NCI-H2196 treated with DMSO at 0.1 percent for 48 hours (cell line): ENCODE measurements at regions not wholly inside any gene's neighbourhood (a gene's known extent, or its start where the extent isn't known, plus 50 kb on each side); places are given as distances from the start of the nearest gene placed in this dataset.

Source experiments
- DNase-seq: peaks from one replicate; lab custom pipeline; 2025; ENCODE audit not compliant: unreplicated experiment; lab: John Stamatoyannopoulos, UW

DNA sequence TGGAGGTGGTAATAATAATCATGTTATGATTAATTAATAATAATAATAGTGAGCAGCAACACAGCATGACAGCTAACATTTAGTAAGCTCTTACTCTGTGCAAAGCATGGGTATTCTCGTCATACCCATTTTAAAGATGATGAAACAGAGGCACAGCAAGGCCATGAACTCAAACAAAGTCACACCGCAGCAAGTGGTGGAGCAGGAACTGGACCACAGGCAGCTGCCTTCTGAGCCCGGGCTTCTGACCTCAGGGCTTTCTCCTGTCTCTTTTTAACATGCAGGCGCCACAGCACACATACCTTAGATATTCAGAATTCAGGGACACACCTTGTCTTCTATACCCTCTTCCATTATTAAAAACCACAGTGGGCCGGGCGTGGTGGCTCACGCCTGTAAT is 50.7 kb upstream of the SPATA12 start:
- DNase-seq = no peak

DNA sequence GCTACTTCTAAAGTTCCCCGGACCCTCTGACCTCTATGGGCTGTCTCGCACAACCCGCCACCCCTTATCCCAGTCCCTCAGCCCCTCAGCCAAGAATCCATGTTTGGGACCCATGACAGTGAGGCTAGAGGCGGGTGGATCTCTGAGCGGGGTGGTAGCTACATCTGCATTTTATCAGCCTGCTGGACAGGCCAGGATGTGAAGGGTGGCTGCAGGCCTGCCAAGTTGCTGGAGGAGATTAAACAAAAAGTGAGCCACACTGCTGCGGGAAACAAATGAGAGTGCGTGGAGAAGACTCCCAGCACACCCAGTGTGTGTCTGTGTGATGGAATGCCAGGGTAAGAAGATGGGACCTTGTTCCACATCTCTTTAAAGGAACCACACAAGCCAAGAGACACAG is 51.1 kb upstream of the SPATA12 start:
- DNase-seq = no peak

DNA sequence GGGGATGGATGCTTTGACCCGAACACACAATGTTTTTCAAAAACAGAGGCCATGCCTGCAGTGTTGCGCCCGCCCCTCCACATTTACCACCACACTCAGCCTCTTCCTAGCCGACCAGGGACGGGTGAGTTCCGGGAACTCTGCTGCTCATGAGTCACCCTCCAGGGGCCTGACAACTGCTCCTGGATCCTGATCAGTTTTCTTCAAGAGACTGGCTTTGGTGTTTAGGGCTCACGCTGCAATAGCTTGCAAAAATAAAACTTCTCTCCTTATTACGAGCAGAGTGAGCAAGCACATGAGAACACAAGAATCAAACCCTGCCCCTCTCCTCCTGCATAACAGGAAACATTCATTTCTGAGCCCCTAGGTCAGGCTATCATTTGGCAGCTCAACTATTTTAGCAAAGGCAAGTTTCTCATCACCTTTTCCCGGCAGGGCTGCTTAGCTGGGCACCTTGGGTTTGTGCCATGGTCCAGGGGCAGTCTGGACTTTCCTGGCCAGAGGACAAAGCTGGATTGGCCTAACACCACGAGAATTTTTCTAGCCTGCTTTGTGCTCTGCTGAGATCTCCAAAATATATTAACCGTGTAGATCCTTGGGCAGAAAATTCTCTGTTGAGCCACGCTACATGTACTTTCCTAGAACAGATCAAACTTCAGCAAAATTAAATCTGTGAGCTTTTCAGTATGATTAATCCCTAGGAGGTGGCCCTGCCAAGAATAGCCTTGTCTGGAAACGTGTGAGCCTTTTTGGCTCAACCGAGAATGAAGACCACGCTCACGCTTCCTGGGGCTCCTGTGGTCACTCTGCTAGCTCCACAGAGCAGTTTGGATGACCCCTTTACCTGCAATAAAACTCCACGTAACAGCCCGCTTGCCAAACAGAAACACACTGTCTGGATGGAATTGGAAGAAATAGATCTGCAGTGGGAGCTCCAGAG is 52.7 kb upstream of the SPATA12 start:
- no peak for DNase-seq

DNA sequence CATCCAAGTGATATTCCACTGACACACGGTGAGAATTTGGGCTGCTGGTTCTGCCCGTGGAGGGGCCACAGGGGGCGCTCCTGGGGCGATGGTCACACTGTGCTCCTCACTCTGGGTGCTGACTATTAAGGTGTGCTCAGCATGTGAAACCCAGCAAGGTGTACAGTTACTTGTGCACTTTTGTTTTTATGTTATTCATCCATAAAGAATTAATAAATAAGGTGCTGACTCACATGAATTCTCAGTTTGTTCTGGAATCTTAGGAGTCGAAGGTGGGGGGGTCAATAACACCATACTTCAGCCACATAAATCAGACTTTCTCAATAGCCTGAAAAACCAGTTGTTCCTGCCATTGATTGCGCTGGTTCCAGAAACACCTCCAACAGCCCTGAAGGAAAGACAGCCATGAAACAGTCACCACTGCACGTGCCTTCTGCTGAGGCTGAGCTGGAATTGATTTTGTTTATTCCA is 53.5 kb upstream of the SPATA12 start:
- DNase-seq = no peak

DNA sequence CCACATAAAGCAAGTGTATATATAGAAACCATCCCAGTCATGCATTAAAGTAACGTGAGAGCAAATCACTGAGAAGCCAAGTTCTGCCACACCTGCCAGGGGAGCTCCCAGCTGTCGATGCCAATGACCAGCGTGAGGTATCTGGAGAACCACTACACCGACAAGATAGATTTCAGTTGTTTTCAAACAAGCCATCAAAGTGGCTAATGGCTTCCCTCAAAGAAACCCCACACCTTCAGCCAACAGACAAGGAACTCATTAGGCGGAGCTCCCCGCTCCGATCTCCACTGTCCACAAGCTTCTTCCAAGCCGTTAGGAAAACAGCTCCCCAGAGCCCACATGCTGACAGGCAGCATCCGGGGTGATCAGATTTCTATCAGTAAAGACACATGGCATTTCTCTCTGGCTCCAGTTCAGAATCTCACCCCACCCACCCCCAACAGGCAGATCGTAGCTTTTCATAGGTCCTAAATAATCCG is 54.2 kb upstream of the SPATA12 start:
- DNase-seq = peak; percentile 28

DNA sequence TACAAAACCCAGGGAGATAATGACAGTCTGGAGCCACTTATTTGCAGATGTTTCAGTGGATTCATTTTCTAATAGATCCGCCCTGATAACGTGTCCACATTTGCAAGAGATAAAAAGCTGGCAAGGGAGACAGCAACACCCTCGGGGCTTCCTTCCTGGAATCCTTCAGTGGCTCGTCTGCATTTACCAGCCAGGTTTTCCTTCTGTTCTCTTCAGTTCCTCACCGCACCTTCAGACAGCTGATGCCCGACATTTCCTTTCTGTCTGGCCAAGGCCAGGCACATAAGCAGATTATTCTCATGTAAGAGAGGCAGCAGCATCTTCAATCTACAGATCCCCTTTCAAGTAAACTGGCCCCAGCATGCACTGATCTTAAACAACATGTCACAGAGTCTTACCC is 56.2 kb upstream of the SPATA12 start:
- no peak for DNase-seq

DNA sequence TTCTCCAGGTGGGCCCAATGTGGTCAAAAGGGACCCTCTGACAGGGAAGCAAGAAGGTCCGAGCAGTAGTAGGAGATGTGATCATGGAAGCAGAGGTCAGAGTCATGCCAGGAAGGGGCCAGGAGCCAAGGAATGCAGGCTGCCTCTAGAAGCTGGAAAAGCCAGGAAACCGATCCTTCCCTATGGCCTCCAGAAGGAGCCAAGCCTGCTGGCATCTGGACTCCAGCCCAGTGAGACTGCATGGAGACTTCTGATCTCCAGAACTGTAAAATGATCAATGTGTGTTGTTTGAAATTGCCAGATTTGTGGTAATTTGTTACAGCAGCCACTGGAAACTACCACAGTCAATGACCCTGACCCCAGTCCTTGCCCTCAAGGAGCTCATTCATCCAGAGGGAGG is 56.8 kb upstream of the SPATA12 start:
- DNase-seq = no peak

DNA sequence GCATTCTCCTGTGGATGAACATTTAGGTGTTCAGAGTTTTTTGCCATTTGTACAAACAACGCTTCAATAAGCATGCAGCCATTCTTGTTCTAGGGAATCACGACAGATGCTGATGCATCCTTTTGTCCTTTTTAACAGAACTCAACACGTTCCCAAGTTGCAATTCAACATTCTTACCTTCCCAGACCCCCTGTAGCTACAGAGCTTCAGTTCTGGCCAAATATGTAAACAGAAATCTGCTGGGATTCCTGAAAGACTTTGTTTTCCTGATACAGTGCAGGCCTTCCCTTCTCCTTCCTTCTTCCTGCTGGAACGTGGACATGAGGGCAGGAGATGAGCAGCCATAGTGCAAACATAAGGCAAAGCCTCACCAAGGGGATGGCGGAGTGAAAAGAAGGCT is 59.1 kb upstream of the SPATA12 start:
- no peak for DNase-seq

DNA sequence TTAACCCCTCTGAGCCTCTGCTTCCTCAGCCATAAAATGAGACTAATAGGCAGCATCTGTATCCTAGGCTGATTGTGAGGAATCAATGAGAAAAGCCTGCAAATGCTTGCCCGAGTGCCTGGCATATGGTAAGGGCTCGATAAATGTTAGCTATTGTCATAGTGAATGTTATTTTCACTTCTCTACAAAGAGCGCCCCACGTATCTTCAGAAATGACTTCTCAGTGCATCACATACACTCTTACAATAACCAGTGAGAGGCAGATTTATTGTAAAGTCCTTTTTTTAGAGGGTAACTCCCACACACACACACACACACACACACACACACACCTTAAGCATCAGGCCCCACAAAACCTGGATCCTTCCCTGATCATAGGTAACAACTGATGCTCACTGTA is 60.5 kb upstream of the SPATA12 start:
- DNase-seq = no peak

DNA sequence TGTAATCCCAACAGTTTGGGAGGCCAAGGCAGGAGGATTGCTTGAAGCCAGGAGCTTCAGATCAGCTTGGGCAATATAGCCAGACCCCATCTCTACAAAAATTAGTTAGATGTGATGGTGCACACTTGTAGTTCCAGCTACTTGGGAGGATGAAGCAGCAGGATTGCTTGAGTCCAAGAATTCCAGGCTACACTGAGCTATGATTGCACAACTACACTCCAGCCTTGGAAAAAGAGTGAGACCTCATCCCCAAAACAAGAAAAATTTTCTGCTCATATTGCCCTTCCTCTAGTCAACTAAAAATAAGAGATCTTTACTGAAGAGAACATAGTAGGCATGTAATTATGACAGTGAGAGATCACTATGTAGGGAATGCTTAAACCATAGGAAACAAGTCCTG is 60.9 kb upstream of the SPATA12 start:
- no peak for DNase-seq

DNA sequence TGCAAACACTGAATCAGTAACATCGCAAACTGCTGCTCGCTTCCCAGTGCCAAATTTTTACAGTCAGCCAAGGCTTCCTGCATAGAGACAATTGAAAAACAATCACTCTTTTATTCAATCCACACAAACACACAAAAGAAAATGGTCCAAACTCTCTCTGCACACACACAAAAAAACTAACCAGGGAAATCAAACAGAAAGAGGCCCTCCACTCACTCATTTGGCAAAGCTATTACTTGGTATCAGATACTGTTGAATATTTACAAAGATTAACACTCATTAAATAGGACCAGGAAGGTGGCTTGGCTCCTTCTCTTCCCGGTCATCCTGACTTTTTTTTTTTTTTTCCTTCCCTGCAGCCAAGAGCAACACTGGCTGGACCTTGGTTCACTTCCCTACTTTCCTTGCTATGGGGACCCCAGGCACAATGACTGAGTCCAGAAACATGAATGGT is 62.4 kb upstream of the SPATA12 start:
- DNase-seq = no peak

DNA sequence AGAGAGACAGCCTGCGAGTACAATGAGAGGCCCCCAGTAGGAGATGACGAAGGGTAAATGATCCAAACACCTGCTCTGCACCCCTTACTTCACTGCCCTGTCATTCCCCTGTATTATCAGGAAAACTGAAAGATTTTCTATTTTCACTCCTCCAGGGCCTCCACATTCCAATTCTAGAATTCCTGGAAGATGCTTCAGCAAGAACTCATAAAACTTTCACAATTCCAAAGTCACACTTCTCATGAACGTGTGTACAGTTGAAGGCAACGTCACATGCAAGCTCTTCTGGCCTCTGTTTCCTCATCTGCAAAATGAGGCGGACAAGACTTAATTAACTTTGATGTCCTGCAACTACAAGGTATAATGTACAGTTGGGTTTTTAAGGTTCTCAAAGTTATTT is 62.8 kb upstream of the SPATA12 start:
- no peak for DNase-seq

DNA sequence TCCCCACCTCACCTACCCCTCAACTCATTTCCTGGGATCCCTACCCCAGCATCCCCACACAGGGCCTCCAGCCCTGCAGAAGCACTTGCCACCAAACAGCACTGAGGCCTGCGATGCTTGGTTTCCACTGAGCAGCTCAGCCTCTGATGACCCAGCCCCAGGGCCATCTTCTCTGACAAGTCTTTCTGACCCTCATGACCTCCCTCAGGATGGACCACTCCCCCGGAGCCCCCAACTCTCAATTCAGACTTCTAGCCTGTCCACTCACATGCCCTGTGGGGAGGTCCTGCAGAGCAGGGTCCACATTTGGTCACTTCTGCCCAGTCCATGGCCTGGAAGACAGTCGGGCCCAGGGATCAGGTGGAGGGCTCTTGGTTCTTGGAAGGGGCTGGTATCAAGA is 63.4 kb upstream of the SPATA12 start:
- DNase-seq = no peak

DNA sequence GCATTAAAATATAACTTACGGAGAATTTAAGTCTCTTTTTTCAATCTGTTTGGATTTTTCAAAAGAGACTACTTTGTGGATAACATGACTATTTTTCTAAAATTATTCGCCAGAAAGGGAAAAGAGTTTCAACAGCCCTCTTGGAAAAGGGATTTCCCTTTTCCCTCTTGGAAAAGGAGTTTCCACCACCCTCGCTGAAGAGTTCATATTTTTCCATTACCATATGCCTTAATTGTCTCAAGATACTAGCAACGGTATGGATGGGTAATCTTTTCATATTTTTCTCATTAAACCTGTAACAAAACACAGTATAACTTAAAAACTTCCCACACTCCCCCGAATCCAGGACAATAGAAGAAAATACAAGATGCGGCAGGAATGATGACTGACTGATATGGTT is 66.1 kb upstream of the SPATA12 start:
- no peak for DNase-seq

DNA sequence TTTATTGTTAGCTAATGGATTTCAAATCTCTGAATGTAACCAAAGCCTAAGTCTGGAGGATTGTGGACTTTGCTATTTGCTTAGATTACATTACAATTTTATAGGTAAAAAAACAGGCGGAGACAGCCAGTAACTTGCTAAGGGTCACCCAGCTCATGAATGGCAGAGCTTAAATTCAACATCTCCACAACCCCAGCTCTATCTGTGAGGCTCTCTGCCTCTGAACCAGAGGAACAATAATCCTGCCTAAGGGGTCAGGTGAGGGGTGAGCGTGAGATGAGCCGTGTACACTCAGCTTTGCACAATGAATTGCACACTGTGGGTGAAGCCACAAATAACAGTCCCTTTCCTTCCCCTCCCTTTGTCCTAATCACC is 69.8 kb upstream of the SPATA12 start:
- no peak for DNase-seq

DNA sequence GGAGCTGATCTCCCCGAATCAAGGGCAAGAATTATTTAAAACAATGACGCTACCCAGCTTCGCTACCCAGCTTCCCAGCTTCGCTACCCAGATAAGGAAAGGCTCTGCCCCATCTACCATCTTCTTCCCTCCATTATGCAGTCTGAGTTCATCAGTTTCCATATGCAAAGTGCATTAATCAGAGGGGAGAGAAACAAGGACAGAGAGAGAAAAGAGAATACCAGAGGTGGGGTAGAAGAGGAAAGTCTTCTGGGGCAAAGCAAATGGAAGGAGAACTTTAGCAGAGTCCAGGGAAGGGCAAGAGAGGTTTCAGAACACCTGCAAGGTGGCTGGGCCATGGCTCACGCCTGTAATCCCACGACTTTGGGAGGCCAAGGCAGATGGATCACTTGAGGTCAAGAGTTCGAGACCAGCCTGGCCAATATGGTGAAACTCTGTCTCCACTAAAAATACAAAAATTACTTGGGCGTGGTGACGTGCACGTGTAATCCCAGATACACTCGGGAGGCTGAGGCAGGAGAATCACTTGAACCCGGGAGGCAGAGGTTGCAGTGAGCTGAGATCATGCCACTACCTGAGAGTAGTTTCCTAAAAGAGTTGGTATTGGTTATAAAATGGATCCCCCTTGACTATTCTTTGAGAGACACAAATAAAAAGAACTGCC is 70.4 kb upstream of the SPATA12 start:
- DNase-seq = no peak

DNA sequence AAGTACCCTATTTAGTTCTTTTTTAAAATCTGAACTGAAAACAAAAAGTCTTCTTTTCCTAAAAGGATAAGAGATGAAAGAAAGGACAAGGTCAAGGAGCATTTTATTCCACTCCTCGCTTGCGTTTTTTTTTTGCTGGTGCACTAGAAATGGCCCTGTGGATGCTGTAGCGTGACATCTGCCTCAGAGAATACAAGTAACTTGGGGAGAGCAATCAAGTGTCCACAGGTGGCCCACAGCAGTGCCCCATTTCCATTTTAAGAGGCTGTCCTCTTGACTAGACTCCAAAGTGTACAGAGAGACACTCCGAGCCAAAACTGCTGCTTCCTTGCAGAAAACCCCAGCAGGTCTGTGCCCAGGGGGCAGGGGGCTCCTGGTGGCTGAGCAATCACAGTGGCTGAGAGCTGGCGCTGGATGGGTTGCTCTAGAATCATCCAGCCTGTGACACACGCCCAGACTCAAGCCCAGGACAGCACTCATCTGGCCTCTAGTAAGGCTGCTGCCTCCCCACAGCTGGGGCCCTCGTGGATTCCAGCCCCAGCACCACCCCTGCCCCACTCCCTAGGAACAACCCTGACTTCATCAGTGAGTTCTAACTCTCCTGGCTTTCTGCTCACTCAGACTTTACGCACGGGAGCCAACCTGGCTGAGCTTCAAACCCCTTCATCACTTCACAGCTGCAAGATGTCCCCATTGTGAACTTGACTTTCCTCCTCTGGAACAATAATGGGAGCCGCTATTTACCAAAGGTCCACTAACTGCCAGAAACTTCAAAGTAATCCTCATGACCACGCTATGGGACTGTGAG is 71.1 kb upstream of the SPATA12 start:
- DNase-seq = no peak

DNA sequence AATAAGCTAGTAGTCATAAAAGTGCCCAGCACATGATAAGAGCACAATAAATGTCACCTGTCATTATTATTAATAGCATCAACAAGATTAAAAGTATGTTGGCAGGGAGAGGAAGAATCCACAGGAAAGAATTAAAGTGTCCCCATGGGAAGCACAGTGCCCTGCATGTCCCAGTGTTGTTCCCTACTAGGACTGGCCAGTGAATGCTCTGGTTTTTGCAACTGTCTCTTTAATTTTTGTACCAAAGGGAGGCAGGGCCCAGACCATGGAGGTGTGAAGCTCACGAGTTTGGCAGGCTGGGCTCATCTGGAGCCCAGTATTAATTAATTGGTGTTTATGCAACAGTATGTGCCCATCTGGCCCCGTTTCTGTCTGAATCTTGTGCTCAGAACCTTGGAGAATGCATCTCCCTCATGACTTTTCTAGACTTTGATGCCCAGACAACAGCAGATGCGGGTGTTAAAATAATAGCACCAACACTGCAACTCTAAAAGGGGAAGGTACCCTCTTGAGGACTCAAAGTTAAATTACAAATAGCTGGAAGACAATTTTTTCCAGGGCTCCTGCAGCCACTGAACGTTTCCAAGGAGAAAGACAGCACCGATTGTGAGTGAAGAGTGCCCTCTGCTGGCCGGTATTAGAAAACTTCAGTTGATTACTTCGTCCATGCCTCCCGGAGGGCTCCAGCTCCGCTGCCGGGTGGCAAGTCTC is 71.9 kb upstream of the SPATA12 start:
- DNase-seq = peak; percentile 35

DNA sequence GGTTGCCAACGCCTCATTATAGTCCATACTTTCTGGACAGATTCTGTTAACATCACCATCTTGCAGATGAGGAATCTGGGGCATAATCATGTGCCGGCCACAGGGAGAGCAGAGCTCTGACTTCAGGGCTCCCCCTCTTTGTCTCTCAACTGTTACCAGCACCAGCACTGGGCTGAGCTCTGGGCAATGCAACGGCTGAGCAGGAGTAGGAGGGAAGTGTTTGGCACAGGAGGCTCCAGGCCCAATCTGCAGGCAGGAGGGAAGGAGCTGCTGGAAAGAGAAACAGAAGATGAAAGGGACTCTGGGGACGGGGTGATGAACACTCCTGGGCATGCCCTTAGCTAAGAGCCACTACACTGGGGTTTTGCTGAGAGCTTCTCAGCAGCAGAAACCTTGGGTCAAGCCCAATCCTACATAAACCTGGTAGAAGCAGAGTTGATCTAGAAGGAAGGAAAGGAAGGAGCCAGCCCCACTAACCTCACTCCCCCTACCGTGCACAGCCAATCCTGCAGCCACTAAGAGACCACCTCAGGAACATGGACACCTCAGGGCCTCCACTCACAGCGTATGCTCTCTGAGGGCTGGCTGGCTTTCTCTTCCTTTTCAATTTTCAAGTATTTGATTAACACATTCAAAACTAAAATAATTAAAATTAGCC is 73.1 kb upstream of the SPATA12 start:
- no peak for DNase-seq

DNA sequence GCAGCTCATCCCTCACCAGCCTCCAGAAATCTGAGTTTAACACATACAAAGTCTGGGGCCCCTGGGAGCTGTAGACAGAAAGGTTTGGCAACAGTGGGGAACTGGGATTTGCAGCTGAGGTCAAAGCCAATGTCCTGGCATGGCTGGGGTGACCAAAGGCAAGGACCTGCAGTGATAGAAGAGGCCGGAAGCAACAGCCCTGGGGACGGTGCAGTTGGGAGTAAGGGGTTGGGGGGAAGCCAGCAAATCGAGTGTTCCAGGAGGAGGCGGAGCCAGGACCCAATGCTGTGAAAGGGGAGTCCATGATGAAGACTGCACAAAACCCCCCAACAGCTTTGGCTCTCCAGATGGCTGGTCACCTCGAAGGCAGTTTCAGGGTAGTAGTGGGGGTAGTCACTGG is 74.1 kb upstream of the SPATA12 start:
- DNase-seq = no peak
